ENCODE measurements at regions not wholly inside any gene's neighbourhood (a gene's known extent, or its start where the extent isn't known, plus 50 kb on each side); places are given as distances from the start of the nearest gene placed in this dataset.

DNA sequence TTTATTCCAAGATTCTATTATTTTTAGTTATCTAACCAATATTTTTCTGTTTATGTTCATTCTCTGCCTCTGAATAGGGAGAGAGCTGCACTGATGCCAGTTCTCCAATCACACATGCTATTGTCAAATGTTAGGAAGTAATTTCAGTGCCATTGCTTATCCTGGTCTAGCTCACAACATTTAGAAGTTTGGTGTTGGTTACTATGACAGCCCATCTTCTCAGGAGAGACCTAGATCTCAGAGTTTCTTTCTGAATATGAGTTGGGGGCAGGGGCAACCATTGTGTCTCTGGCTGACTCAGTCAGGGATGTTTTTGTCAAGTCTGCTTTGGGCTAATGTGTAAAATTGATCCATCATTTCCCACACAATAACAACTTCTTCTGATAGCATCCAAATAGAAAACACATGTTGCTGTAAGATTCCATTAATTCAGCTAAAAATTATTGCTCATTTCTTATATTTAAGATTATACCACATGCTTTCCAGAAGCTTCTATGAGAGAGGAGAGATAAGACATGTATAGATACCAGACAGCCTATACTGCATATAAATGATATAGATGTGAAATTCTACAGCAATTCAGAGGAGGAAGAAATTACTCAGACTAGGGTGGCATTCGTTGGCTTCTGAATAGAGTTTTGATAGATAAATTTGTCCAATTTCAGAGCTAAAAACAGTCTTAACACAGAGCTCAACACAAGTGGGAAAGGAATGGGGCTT lies 64.8 kb downstream of the DACT1 start:
- TF ChIP-seq, protein P1, sequence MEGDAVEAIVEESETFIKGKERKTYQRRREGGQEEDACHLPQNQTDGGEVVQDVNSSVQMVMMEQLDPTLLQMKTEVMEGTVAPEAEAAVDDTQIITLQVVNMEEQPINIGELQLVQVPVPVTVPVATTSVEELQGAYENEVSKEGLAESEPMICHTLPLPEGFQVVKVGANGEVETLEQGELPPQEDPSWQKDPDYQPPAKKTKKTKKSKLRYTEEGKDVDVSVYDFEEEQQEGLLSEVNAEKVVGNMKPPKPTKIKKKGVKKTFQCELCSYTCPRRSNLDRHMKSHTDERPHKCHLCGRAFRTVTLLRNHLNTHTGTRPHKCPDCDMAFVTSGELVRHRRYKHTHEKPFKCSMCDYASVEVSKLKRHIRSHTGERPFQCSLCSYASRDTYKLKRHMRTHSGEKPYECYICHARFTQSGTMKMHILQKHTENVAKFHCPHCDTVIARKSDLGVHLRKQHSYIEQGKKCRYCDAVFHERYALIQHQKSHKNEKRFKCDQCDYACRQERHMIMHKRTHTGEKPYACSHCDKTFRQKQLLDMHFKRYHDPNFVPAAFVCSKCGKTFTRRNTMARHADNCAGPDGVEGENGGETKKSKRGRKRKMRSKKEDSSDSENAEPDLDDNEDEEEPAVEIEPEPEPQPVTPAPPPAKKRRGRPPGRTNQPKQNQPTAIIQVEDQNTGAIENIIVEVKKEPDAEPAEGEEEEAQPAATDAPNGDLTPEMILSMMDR (IDR thresholded peaks at IDR 0.05): no peak
- H3K9ac ChIP-seq (ENCODE audit: insufficient read depth, low read length, poor library complexity, severe bottlenecking): no peak overlapping the region

DNA sequence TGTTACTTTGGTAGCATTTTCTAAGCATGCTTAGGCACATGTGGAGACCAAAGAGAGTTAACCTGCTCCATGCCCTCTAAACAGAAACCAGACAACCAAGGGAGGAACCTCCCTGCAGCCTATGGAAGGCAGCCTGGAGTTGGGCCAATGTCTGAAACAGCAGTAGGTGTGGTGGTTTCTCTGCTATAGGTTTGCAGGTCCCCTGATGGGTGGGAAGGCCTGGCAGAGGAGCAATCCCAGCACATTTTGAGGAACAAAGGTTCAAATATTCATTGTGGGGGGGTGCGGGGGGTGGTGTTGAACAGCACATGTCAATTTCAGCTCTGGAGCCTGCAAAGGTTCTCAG lies 65.4 kb downstream of the DACT1 start:
- peaks cover 0 to 1% (median 0%) of the 10 kb centered on the region in 3 donors for H3K27me3 Mint-ChIP-seq (ENCODE audit: low read depth in 3 of 3)
- no CpG with 5 or more reads among the region's 1 CpG for WGBS (ENCODE audit: insufficient coverage)
- H3K4me1 Mint-ChIP-seq: no peaks in the 10 kb centered on the region
- TF ChIP-seq, protein P1 (IDR thresholded peaks at IDR 0.05): no peak
- H3K9me3 ChIP-seq (replicated peaks in 1 of 2; ENCODE audit: control insufficient read depth in 1 of 2, insufficient read depth in 1 of 2, low read length in 2 of 2): no peaks in the 10 kb centered on the region
- no peaks in the 10 kb centered on the region for H3K4me1 ChIP-seq (ENCODE audit: control insufficient read depth in 1 of 2, insufficient read depth in 2 of 2, low read length in 2 of 2)
- H3K4me3 ChIP-seq (replicated peaks in 1 of 3; ENCODE audit: low read depth in 2 of 3, low read length in 3 of 3): no peak overlapping the region
- H3K79me2 ChIP-seq (ENCODE audit: insufficient read depth, low read length): no peaks in the 10 kb centered on the region
- DNase-seq: no peak
- H3K36me3 ChIP-seq (replicated peaks in 1 of 2; ENCODE audit: control insufficient read depth in 1 of 2, insufficient read depth in 2 of 2, low read length in 2 of 2): no peaks in the 10 kb centered on the region
- no peak overlapping the region for H2AFZ ChIP-seq (ENCODE audit: insufficient read depth, low read depth, low read length, poor library complexity, severe bottlenecking)
- intact Hi-C loops (cut with micrococcal nuclease): no loop called here
- H3K4me2 ChIP-seq (replicated peaks; ENCODE audit: extremely low read depth, low read length, poor library complexity, severe bottlenecking): no peak overlapping the region
- no peaks in the 10 kb centered on the region for H3K36me3 Mint-ChIP-seq
- no peaks in the 10 kb centered on the region for H4K20me1 ChIP-seq (ENCODE audit: insufficient read depth, low read length)
- no peak overlapping the region for H3K27ac Mint-ChIP-seq
- no peak overlapping the region for H3K9ac ChIP-seq (ENCODE audit: insufficient read depth, low read length, poor library complexity, severe bottlenecking)
- H3K27me3 ChIP-seq (ENCODE audit: control insufficient read depth in 2 of 2, insufficient read depth in 2 of 2, low read length in 2 of 2): no peaks in the 10 kb centered on the region
- H3K4me3 Mint-ChIP-seq: no peak overlapping the region
- no peaks in the 10 kb centered on the region for H3K9me3 Mint-ChIP-seq
- H3K27ac ChIP-seq (ENCODE audit: low read depth in 1 of 2, low read length in 2 of 2): no peak overlapping the region

More for the DNA sequence above, 64.8 kb downstream of the DACT1 start:
- H4K20me1 ChIP-seq (ENCODE audit: insufficient read depth, low read length): no peaks in the 10 kb centered on the region
- no peaks in the 10 kb centered on the region for H3K4me1 ChIP-seq (ENCODE audit: control insufficient read depth in 1 of 2, insufficient read depth in 2 of 2, low read length in 2 of 2)
- Mint-ChIP-seq H3K4me3 (no peak overlapping the region), H3K27me3 (ENCODE audit: low read depth in 3 of 3) (peaks cover 0 to 1% (median 0%) of the 10 kb centered on the region in 3 donors), H3K9me3 (no peaks in the 10 kb centered on the region), H3K27ac (no peak overlapping the region), H3K36me3 (no peaks in the 10 kb centered on the region), H3K4me1 (no peaks in the 10 kb centered on the region)
- no peak overlapping the region for H3K4me3 ChIP-seq (replicated peaks in 1 of 3; ENCODE audit: low read depth in 2 of 3, low read length in 3 of 3)
- no peak for DNase-seq
- no peaks in the 10 kb centered on the region for H3K9me3 ChIP-seq (replicated peaks in 1 of 2; ENCODE audit: control insufficient read depth in 1 of 2, insufficient read depth in 1 of 2, low read length in 2 of 2)
- H3K27ac ChIP-seq (ENCODE audit: low read depth in 1 of 2, low read length in 2 of 2): no peak overlapping the region
- intact Hi-C loops (cut with micrococcal nuclease): no loop called here
- no peaks in the 10 kb centered on the region for H3K79me2 ChIP-seq (ENCODE audit: insufficient read depth, low read length)
- H3K36me3 ChIP-seq (replicated peaks in 1 of 2; ENCODE audit: control insufficient read depth in 1 of 2, insufficient read depth in 2 of 2, low read length in 2 of 2): no peaks in the 10 kb centered on the region
- no peaks in the 10 kb centered on the region for H3K27me3 ChIP-seq (ENCODE audit: control insufficient read depth in 2 of 2, insufficient read depth in 2 of 2, low read length in 2 of 2)
- WGBS (ENCODE audit: insufficient coverage): no CpG with 5 or more reads among the region's 1 CpG
- no peak overlapping the region for H2AFZ ChIP-seq (ENCODE audit: insufficient read depth, low read depth, low read length, poor library complexity, severe bottlenecking)
- no peak overlapping the region for H3K4me2 ChIP-seq (replicated peaks; ENCODE audit: extremely low read depth, low read length, poor library complexity, severe bottlenecking)

Data from CD14-positive monocyte (primary cell).